ENCODE measurements at regions not wholly inside any gene's neighbourhood (a gene's known extent, or its start where the extent isn't known, plus 50 kb on each side); places are given as distances from the start of the nearest gene placed in this dataset.

- TF ChIP-seq CTCF (IDR thresholded peaks at IDR 0.05; ENCODE audit: poor library complexity, severe bottlenecking) (no peak), REST (IDR thresholded peaks at IDR 0.05; ENCODE audit: borderline replicate concordance) (no peak), EP300 (conservative IDR thresholded peaks at IDR 0.05; ENCODE audit: poor library complexity, severe bottlenecking) (no peak)
Measured at GRCh38 chr2:60283626-60284025, 269.8 kb downstream of the BCL11A start.
